Parathyroid adenoma (tissue), 2 donors: ENCODE measurements at regions not wholly inside any gene's neighbourhood (a gene's known extent, or its start where the extent isn't known, plus 50 kb on each side); places are given as distances from the start of the nearest gene placed in this dataset.

Experiments
- H2AFZ ChIP-seq: fragments of 300-600 bp; sonication (generic); one replicate; pipeline ENCODE4 v1.7.0; 2017; ENCODE audit warnings: antibody characterized with exemption, mild to moderate bottlenecking
- H3K27ac ChIP-seq: fragments of 300-600 bp; sonication (generic); one replicate; pipeline ENCODE4 v1.7.0; 2017
- H3K27me3 ChIP-seq: fragments of 300-600 bp; sonication (generic); one replicate; pipeline ENCODE4 v1.7.0; 2017; ENCODE audit warnings: low read length; ENCODE audit not compliant: control insufficient read depth, insufficient read depth
- H3K36me3 ChIP-seq: fragments of 300-600 bp; sonication (generic); one replicate; pipeline ENCODE4 v1.7.0; 2017; ENCODE audit warnings: low read length; ENCODE audit not compliant: control insufficient read depth, insufficient read depth
- H3K4me1 ChIP-seq: fragments of 300-600 bp; sonication (generic); one replicate; pipeline ENCODE4 v1.7.0; 2017; ENCODE audit warnings: control low read depth
- H3K4me2 ChIP-seq: fragments of 300-600 bp; sonication (generic); one replicate; pipeline ENCODE4 v1.7.0; 2017; ENCODE audit warnings: low read length
- H3K4me3 ChIP-seq: fragments of 300-600 bp; sonication (generic); one replicate; pipeline ENCODE4 v1.7.0; 2017; ENCODE audit warnings: low read depth, low read length
- H3K79me2 ChIP-seq: fragments of 300-600 bp; sonication (generic); one replicate; pipeline ENCODE4 v1.7.0; 2017; ENCODE audit warnings: control low read depth
- H3K9ac ChIP-seq: fragments of 300-600 bp; sonication (generic); one replicate; pipeline ENCODE4 v1.7.0; 2017; ENCODE audit warnings: mild to moderate bottlenecking
- H3K9me3 ChIP-seq: fragments of 300-600 bp; sonication (generic); one replicate; pipeline ENCODE4 v1.7.0; 2017; ENCODE audit warnings: low read length; ENCODE audit not compliant: control insufficient read depth
- TF ChIP-seq, protein P1 (sequence below): fragments of 300-600 bp; sonication (generic); IDR thresholded peaks from one replicate; pipeline ENCODE4 v1.7.0; 2017; ENCODE audit warnings: antibody characterized with exemption, mild to moderate bottlenecking
- donor health status: primary hyperparathyroidism.

DNA sequence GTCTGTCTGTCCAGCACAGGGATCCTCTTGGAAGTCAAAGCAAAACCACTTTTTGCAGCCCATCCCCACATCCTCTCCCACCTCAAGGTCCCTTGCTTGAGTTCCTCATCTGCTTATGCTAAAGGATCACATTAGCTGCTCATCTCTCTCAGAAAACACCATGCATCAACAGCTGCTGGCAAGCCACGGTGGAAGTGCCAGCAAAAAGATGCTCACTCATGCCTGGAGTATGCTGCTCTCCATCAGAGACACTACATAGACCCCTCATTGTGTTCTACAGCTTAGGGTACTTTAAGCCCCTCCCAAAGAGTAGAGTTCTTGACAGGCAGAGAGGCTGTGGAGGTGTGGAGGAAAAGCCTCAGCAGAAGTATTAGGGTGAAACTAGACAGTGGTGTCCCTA is 94.6 kb upstream of the COL8A1 start:
- Histone ChIP-seq H3K4me1 (peaks cover 3% of the 10 kb centered on the region), H3K9me3 (no peaks in the 10 kb centered on the region), H3K79me2 (no peaks in the 10 kb centered on the region), H3K27me3 (no peaks in the 10 kb centered on the region), H3K36me3 (no peaks in the 10 kb centered on the region), H3K4me2 (no peak overlapping the region), H3K4me3 (no peak overlapping the region), H2AFZ (no peak overlapping the region), H3K9ac (no peak overlapping the region), H3K27ac (no peak overlapping the region)
- TF ChIP-seq, protein P1, sequence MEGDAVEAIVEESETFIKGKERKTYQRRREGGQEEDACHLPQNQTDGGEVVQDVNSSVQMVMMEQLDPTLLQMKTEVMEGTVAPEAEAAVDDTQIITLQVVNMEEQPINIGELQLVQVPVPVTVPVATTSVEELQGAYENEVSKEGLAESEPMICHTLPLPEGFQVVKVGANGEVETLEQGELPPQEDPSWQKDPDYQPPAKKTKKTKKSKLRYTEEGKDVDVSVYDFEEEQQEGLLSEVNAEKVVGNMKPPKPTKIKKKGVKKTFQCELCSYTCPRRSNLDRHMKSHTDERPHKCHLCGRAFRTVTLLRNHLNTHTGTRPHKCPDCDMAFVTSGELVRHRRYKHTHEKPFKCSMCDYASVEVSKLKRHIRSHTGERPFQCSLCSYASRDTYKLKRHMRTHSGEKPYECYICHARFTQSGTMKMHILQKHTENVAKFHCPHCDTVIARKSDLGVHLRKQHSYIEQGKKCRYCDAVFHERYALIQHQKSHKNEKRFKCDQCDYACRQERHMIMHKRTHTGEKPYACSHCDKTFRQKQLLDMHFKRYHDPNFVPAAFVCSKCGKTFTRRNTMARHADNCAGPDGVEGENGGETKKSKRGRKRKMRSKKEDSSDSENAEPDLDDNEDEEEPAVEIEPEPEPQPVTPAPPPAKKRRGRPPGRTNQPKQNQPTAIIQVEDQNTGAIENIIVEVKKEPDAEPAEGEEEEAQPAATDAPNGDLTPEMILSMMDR = no peak

DNA sequence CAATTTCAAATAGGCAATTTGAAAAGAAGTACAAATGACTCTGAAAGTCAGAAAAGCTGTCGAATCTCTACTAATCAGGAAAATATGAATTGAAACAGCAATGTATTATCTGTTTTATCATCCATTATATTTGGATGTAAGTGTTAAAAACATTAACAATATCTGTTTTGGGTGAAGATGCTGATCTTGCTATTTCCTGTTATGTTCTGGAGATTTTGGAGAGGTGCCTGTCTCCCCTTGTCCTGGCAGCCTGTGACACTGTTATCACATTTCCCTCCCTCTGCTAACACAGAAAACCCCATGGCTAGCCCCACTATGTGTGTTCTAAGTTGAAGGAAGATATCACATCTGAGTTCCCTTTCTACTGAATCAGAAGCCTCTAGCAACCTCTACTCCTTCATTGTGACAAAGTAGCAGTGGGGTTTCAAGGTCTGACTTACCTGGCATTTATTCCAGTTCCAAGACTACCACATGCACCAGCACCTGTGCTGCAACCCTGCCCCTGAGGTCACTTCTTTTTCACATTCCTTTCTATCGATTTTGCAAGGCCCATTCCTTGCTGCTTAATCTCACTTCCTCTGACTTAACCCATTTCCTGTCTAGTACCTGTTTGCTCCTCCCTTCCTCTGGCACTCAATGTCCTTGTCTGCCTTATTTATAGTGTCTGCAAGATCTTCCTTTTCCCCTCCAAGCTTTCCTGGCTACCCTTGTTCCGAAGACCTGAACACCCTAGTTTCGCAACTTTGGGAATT is 95.5 kb upstream of the COL8A1 start:
- Histone ChIP-seq H3K9ac (no peak overlapping the region), H3K27ac (no peak overlapping the region), H3K9me3 (no peaks in the 10 kb centered on the region)

DNA sequence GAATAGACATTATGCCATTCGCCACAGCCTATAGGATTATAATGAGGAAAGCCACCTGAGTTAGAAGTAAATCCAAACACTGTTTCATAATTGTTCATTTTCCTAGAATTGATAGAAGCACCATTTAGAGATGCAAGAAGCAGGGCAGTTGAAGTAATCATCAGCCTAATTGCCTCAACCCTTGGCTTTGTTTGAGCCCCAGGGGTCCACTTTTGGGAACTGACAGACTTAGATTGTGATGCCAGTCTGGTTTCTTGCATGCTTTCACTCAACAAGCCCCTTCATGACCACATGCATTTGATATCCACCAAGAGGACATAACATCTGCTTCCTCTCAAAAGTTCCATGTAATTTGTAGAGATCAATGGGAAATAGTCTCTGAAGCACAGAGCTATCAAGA is 97.2 kb upstream of the COL8A1 start:
- no peak overlapping the region for H3K9ac ChIP-seq
- no peak overlapping the region for H3K4me2 ChIP-seq
- H2AFZ ChIP-seq = no peak overlapping the region
- no peaks in the 10 kb centered on the region for H3K36me3 ChIP-seq
- H3K27me3 ChIP-seq = no peaks in the 10 kb centered on the region
- H3K27ac ChIP-seq = no peak overlapping the region
- H3K79me2 ChIP-seq = no peaks in the 10 kb centered on the region
- H3K9me3 ChIP-seq = no peaks in the 10 kb centered on the region
- no peak overlapping the region for H3K4me3 ChIP-seq
- H3K4me1 ChIP-seq = peaks cover 14% of the 10 kb centered on the region
- TF ChIP-seq, protein P1 = no peak

More for the DNA sequence above, 95.5 kb upstream of the COL8A1 start:
- peaks cover 3% of the 10 kb centered on the region for H3K4me1 ChIP-seq
- TF ChIP-seq, protein P1 = no peak
- H3K4me3 ChIP-seq = no peak overlapping the region
- no peak overlapping the region for H2AFZ ChIP-seq
- no peaks in the 10 kb centered on the region for H3K79me2 ChIP-seq
- H3K36me3 ChIP-seq = no peaks in the 10 kb centered on the region
- H3K4me2 ChIP-seq = no peak overlapping the region
- no peaks in the 10 kb centered on the region for H3K27me3 ChIP-seq

DNA sequence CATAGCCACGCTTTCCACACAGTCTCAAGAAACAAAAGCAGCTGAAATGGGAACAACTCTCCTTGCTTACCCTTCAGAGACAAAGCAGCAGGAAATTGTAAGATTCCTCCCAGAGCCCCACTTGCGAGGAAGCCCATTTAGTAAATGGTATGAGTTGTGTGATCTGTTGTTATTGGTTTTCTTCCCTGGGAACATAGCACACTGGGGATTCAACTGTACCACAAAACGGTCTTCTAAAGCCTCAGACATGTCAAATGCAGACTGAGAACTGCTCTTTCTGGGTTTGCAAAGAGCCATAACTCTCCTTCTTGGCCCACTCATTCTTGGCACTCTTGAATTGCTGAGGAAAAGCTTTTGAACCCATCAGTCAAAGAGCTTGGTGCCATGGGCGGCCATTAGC is 101.0 kb upstream of the COL8A1 start:
- Histone ChIP-seq H2AFZ (peak overlapping the region; percentile 54), H3K79me2 (no peaks in the 10 kb centered on the region), H3K4me2 (no peak overlapping the region), H3K27me3 (no peaks in the 10 kb centered on the region), H3K9ac (no peak overlapping the region), H3K4me3 (no peak overlapping the region), H3K9me3 (no peaks in the 10 kb centered on the region), H3K4me1 (peaks cover 11% of the 10 kb centered on the region), H3K36me3 (no peaks in the 10 kb centered on the region), H3K27ac (peak overlapping the region; percentile 19)
- TF ChIP-seq, protein P1 = no peak
